ENCODE measurements at regions not wholly inside any gene's neighbourhood (a gene's known extent, or its start where the extent isn't known, plus 50 kb on each side); places are given as distances from the start of the nearest gene placed in this dataset.

DNA sequence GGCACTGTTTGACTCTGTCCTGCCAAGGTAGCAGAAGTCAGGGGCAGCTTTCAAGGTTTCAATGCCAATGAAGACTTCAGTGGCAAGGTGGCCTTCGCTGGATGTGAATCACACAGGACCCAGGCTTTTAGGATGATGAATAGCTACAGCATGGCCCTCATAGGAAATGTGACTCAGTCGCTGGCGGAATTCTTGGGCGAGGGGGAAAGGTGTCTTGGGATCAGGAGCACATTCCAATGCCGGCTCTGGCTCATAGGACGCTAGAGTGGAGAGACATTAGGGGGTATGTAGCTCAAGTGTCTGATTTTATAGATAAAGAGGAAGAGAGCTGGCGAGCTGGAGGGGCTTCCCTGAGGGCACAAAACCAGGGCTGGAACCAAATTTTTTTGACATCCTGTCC lies 68.6 kb downstream of the SMIM21 start:
- TF ChIP-seq, protein P1, sequence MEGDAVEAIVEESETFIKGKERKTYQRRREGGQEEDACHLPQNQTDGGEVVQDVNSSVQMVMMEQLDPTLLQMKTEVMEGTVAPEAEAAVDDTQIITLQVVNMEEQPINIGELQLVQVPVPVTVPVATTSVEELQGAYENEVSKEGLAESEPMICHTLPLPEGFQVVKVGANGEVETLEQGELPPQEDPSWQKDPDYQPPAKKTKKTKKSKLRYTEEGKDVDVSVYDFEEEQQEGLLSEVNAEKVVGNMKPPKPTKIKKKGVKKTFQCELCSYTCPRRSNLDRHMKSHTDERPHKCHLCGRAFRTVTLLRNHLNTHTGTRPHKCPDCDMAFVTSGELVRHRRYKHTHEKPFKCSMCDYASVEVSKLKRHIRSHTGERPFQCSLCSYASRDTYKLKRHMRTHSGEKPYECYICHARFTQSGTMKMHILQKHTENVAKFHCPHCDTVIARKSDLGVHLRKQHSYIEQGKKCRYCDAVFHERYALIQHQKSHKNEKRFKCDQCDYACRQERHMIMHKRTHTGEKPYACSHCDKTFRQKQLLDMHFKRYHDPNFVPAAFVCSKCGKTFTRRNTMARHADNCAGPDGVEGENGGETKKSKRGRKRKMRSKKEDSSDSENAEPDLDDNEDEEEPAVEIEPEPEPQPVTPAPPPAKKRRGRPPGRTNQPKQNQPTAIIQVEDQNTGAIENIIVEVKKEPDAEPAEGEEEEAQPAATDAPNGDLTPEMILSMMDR (conservative IDR thresholded peaks at IDR 0.05; ENCODE audit: low read depth, low read length) = no peak
- TF ChIP-seq EZH2phosphoT487 (IDR thresholded peaks at IDR 0.05; ENCODE audit: borderline replicate concordance, low read length) (no peak), EZH2 (IDR thresholded peaks at IDR 0.05; ENCODE audit: low read length, unreplicated experiment) (no peak)

All from PC-3 (cell line).